Transverse colon (tissue), 4 donors: ENCODE measurements at regions not wholly inside any gene's neighbourhood (a gene's known extent, or its start where the extent isn't known, plus 50 kb on each side); places are given as distances from the start of the nearest gene placed in this dataset.
"Not testable (repeated sequence)": the region's sequence is repeated elsewhere in the genome, so short reads cannot be mapped to it uniquely, and the experiment has no call there.

Experiments
- DNase-seq: peaks from one replicate; pipeline ENCODE4 v3.0.0-alpha.2; 2019
- H3K27ac ChIP-seq, 4 donors: fragments of 200-600 bp; sonication (generic); 2 replicates each; pipeline ENCODE4 v1.5.1; 2016 to 2018; ENCODE audit warnings: inconsistent platforms in 4 of 4
- H3K27me3 ChIP-seq: fragments of 200-600 bp; sonication (generic); 2 replicates; pipeline ENCODE4 v1.5.1; 2017; ENCODE audit warnings: inconsistent platforms
- H3K36me3 ChIP-seq, 4 donors: fragments of 200-600 bp; sonication (generic); 2 replicates each; pipeline ENCODE4 v1.5.1; 2017 to 2019; ENCODE audit warnings: inconsistent platforms in 4 of 4
- H3K4me1 ChIP-seq, 4 donors: fragments of 200-600 bp; sonication (generic); 2 replicates each; pipeline ENCODE4 v1.5.1; 2017 to 2020; ENCODE audit warnings: inconsistent platforms in 4 of 4
- H3K4me3 ChIP-seq, 4 donors: fragments of 200-600 bp; sonication (generic); 1 replicate in 1 of 4; 2 replicates in 3 of 4; pipeline versions ENCODE4 v1.5.1 to v1.6.1; 2017 to 2019; ENCODE audit warnings: inconsistent platforms in 4 of 4
- H3K9me3 ChIP-seq, 2 donors: fragments of 200-600 bp; sonication (generic); 2 replicates each; pipeline ENCODE4 v1.5.1; 2017 to 2019; ENCODE audit warnings: inconsistent platforms in 2 of 2
- EP300 ChIP-seq: sonication (generic); formaldehyde crosslinking; IDR thresholded peaks from one replicate; pipeline ENCODE4 v1.6.1; 2017; ENCODE audit warnings: antibody characterized with exemption, low read depth
- POLR2A ChIP-seq: fragments of 450-650 bp; IDR thresholded peaks from one replicate; pipeline ENCODE4 v1.6.1; 2016; ENCODE audit warnings: antibody characterized with exemption, mild to moderate bottlenecking, moderate library complexity
- POLR2AphosphoS5 ChIP-seq, 3 donors: sonication (generic); formaldehyde crosslinking; IDR thresholded peaks; one replicate each; pipeline ENCODE4 v1.6.1; 2016; ENCODE audit warnings: antibody characterized with exemption in 3 of 3
- WGBS, 2 donors: methylation state at CpG; one replicate each; pipeline ENCODE4 v1.1.5; 2018; ENCODE audit warnings: low coverage in 1 of 2; 5-methylcytosine and 5-hydroxymethylcytosine counted together
- in situ Hi-C, 4 donors: fragments of 200-750 bp; cut with MboI; loops; one replicate each; pipeline versions ENCODE4 v1.15.0 to v1.15.1; 2017; ENCODE audit warnings: low sequenced_read_pairs in 3 of 4, low pct_ligation_motif_present in 1 of 4, low pct_unique_long_range_greater_than_20kb in 1 of 4
- intact Hi-C: fragments of 100-400 bp; cut with DNase I; formaldehyde crosslinking; loops from one replicate; pipeline ENCODE4 v1.15.1; 2023; ENCODE audit warnings: low total_unique reads
- TF ChIP-seq, protein P1 (sequence below), 5 experiments: fragments of 200-600 bp in 3 of 5; fragments of 450-650 bp in 2 of 5; sonication (generic) in 3 of 5; IDR thresholded peaks; 1 replicate in 2 of 5; 2 replicates in 3 of 5; pipeline ENCODE4 v1.5.1; 2016 to 2017; ENCODE audit warnings: antibody characterized with exemption in 5 of 5, inconsistent platforms in 3 of 5, mild to moderate bottlenecking in 2 of 5, moderate library complexity in 1 of 5

DNA sequence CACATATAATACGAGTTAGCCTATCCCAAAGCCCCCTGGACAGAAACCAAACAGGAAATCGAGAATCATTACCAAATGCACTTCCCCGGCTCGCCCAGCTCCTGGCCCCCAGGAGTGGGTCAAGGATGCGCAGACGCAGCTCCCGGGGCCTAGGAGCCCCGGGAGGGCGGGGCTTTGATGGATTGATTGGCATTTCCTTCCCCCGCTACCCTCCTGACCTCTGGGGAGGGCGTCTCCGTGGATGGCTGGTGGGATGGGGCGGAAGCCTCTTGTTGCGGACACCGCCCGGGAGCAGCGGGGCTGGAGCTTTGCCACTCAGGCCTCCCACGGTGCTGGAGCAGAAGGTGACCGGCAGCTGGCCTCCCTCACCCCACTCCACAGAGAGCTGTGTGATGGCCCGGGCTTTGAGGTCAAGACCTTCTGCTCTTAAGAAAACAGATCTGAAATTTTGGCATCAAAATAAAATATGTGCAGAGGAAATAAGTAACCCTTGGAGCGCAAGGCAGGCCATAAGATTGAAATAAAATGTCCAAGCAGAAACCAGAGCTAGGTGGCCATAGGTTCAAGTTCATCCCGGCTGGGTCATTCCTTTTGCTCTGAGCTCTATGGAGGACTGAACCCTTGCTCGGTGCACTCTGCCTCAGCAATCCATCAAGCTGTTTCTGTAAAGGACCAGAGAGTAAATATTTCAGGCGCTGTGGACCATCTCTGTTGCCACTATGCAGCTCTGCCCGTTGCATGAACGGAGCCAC, 262.3 kb downstream of the SOX9 start:
- in situ Hi-C loops: no loop called here
- Histone ChIP-seq H3K27ac (no peak overlapping the region), H3K4me3 (no peak overlapping the region), H3K27me3 (no peaks in the 10 kb centered on the region), H3K9me3 (no peaks in the 10 kb centered on the region), H3K36me3 (no peaks in the 10 kb centered on the region), H3K4me1 (no peaks in the 10 kb centered on the region)
- no peak for TF ChIP-seq EP300
- no peak for DNase-seq
- intact Hi-C loops: no loop called here
- 63 to 77% methylated on average over 3 to 22 of the region's 26 CpGs for WGBS, 2 donors

DNA sequence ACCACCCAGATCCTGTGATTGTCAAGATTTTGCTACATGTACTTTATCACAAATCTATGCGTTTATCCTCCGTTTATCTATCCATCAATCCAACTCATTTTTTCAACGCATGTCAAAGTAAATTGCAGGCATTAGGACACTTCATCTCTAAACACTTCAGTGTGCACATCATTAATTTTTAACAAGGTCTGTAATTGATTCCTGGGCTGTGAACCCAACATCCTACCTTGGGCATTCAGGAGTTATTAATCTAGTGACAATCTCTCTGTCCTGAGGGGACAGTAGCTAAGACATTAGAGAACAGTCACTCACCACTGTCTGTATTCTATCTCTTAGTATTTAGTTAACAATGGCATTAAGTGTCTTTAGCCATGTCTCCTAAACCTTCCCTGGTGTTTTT, 264.7 kb downstream of the SOX9 start:
- no peaks in the 10 kb centered on the region for H3K36me3 ChIP-seq
- no peaks in the 10 kb centered on the region for H3K27me3 ChIP-seq
- H3K4me1 ChIP-seq: no peaks in the 10 kb centered on the region
- intact Hi-C loops (no loop called here), in situ Hi-C loops (no loop called here)
- no peak overlapping the region for H3K4me3 ChIP-seq
- H3K9me3 ChIP-seq: no peaks in the 10 kb centered on the region
- DNase-seq: no peak
- TF ChIP-seq POLR2A (no peak), POLR2AphosphoS5 (IDR thresholded peaks at IDR 0.05) (no peak)
- WGBS, 2 donors: 90 to 95% methylated on average over 3 of the region's 3 CpGs
- H3K27ac ChIP-seq: no peak overlapping the region

DNA sequence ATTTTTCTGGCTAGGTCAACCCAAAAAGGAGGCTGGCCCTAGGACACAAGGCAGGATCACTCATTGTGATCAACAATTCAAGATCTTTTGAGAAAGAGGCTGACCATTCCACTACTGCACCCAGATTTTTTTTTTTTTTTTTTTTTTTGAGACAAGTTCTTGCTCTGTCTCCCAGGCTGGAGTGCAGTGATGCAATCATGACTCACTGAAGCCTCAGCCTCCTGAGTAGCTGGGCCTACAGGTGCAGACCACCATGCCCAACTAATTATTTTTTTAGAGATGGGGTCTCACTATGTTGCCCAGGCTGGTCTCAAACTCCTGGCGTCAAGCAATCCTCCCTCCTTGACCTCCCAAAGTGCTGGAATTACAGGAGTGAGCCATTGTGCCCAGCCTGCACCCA, 265.4 kb downstream of the SOX9 start:
- intact Hi-C loops: not testable (repeated sequence)
- WGBS, 2 donors: 89% methylated on average over 1 of the region's 1 CpG; no CpG with 5 or more reads in 1 of the 2 donors

DNA sequence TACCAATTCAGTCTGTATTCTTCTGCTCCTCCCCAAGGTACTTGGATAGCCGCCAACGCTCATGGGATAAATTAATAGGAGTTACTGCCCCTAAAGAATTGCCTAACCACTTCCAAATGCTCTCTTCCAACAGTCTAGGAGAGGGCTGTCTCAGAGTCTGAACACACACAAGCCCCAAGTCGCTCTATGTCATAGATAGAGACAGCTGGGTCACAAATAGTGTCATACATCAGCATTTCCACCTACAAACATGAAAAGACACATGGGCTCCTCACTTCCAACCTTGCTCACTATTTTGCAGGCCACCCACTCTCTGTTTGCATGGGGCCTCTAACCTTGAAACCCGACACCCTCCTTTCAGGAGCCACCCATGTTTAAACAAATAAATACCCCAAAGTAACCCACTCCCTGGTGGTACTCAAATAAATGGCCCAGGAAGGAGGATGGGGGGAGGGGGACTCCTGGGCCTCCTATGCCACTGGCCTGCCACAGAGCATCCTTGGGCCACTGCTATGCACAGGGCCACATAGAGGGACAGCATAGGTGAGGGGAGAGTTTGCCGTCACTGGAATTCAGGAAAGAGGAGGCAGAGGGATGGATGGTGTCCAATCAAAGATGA, 265.9 kb downstream of the SOX9 start:
- Histone ChIP-seq H3K27me3 (no peaks in the 10 kb centered on the region), H3K27ac (no peak overlapping the region), H3K36me3 (no peaks in the 10 kb centered on the region), H3K4me1 (no peaks in the 10 kb centered on the region), H3K4me3 (no peak overlapping the region), H3K9me3 (no peaks in the 10 kb centered on the region)
- intact Hi-C loops (no loop called here), in situ Hi-C loops (no loop called here)
- TF ChIP-seq EP300: no peak
- TF ChIP-seq, protein P1, sequence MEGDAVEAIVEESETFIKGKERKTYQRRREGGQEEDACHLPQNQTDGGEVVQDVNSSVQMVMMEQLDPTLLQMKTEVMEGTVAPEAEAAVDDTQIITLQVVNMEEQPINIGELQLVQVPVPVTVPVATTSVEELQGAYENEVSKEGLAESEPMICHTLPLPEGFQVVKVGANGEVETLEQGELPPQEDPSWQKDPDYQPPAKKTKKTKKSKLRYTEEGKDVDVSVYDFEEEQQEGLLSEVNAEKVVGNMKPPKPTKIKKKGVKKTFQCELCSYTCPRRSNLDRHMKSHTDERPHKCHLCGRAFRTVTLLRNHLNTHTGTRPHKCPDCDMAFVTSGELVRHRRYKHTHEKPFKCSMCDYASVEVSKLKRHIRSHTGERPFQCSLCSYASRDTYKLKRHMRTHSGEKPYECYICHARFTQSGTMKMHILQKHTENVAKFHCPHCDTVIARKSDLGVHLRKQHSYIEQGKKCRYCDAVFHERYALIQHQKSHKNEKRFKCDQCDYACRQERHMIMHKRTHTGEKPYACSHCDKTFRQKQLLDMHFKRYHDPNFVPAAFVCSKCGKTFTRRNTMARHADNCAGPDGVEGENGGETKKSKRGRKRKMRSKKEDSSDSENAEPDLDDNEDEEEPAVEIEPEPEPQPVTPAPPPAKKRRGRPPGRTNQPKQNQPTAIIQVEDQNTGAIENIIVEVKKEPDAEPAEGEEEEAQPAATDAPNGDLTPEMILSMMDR (IDR thresholded peaks at IDR 0.05): no peak
- 60 to 67% methylated on average over 1 to 5 of the region's 5 CpGs for WGBS, 2 donors
- DNase-seq: no peak

More for the DNA sequence above, 265.4 kb downstream of the SOX9 start:
- H3K27ac ChIP-seq, H3K27me3 ChIP-seq, H3K36me3 ChIP-seq, H3K9me3 ChIP-seq, DNase-seq, in situ Hi-C loops, H3K4me3 ChIP-seq, H3K4me1 ChIP-seq: not testable (repeated sequence)

DNA sequence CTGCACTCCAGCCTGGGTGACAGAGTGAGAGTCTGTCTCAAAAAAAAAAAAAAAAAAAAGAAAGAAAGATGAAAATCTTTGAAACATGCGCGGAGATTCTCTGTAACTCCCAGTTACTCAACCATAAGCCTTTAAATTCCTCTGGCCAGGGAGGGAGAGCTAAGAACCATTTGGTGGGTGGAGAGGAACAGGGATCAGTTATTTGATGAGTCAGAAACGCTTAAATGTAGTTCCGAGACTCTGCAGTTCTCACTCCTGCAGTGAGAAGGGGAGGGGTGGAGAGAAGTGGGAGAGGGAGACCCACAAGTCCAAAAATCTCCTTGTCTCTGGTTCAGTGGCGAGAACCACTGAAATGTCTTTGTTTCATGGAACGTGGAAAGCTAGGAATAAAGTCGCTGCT, 266.7 kb downstream of the SOX9 start:
- DNase-seq: no peak
- H3K9me3 ChIP-seq: no peaks in the 10 kb centered on the region
- TF ChIP-seq POLR2AphosphoS5 (IDR thresholded peaks at IDR 0.05): no peak
- TF ChIP-seq, protein P1 (IDR thresholded peaks at IDR 0.05): no peak
- TF ChIP-seq EP300: no peak
- TF ChIP-seq POLR2A: no peak
- H3K4me3 ChIP-seq: no peak overlapping the region
- H3K36me3 ChIP-seq: no peaks in the 10 kb centered on the region
- H3K27ac ChIP-seq: no peak overlapping the region
- no peaks in the 10 kb centered on the region for H3K27me3 ChIP-seq
- H3K4me1 ChIP-seq: no peaks in the 10 kb centered on the region
- intact Hi-C loops: no loop called here
- WGBS, 2 donors: 63 to 100% methylated on average over 1 to 7 of the region's 7 CpGs
- in situ Hi-C loops: no loop called here
